PC-3 (cell line): ENCODE measurements at regions not wholly inside any gene's neighbourhood (a gene's known extent, or its start where the extent isn't known, plus 50 kb on each side); places are given as distances from the start of the nearest gene placed in this dataset.

Experiments used
- EZH2 ChIP-seq: fragments of 300-600 bp; sonication (generic); IDR thresholded peaks from one replicate; pipeline ENCODE4 v1.6.1; 2017; ENCODE audit warnings: antibody characterized with exemption, mild to moderate bottlenecking, low read length; ENCODE audit not compliant: unreplicated experiment
- EZH2phosphoT487 ChIP-seq: fragments of 300-600 bp; sonication (generic); IDR thresholded peaks from 2 replicates; pipeline ENCODE4 v1.6.1; 2018; ENCODE audit warnings: mild to moderate bottlenecking, antibody characterized with exemption, low read length, borderline replicate concordance
- TF ChIP-seq, protein P1 (sequence below): fragments of 300-600 bp; sonication (generic); conservative IDR thresholded peaks from 2 replicates; pipeline ENCODE4 v1.5.1; 2017; ENCODE audit warnings: antibody characterized with exemption, low read depth, mild to moderate bottlenecking, low read length

DNA sequence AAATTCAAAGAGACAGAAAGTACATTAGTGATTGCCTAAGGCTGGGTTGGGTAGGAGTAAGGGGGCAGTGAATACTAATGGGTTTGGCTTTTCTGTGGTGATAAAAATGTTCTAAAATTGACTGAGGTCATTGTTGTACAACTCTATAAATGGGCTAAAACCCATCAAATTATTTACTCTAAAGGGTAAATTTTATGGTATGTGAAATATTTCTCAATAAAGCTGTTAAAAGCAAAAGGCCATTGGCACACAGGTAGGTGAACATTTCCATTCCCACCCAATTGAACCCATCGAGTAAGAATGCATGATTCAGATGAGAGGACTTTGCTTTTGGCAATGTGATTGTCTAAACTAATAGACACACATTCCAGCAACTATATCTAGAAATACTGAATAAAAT is 579.4 kb downstream of the GATA3 start:
- no peak for TF ChIP-seq EZH2phosphoT487
- no peak for TF ChIP-seq EZH2
- TF ChIP-seq, protein P1, sequence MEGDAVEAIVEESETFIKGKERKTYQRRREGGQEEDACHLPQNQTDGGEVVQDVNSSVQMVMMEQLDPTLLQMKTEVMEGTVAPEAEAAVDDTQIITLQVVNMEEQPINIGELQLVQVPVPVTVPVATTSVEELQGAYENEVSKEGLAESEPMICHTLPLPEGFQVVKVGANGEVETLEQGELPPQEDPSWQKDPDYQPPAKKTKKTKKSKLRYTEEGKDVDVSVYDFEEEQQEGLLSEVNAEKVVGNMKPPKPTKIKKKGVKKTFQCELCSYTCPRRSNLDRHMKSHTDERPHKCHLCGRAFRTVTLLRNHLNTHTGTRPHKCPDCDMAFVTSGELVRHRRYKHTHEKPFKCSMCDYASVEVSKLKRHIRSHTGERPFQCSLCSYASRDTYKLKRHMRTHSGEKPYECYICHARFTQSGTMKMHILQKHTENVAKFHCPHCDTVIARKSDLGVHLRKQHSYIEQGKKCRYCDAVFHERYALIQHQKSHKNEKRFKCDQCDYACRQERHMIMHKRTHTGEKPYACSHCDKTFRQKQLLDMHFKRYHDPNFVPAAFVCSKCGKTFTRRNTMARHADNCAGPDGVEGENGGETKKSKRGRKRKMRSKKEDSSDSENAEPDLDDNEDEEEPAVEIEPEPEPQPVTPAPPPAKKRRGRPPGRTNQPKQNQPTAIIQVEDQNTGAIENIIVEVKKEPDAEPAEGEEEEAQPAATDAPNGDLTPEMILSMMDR: no peak
